Muscle of back (tissue), 3 donors: ENCODE measurements at regions not wholly inside any gene's neighbourhood (a gene's known extent, or its start where the extent isn't known, plus 50 kb on each side); places are given as distances from the start of the nearest gene placed in this dataset.
"Not testable (repeated sequence)": the region's sequence is repeated elsewhere in the genome, so short reads cannot be mapped to it uniquely, and the experiment has no call there.

Experiments
- DNase-seq, 3 donors: peaks; one replicate each; pipeline versions ENCODE4 v3.0.0 to v3.0.0-alpha.2; 2013

GRCh38 chr1:2949966-2950925, 71.0 kb upstream of the ACTRT2 start:
- DNase-seq, result no peak

- no peak for DNase-seq
Measured at GRCh38 chr1:2950926-2951305, 70.4 kb upstream of the ACTRT2 start.

GRCh38 chr1:2951856-2952255, 69.4 kb upstream of the ACTRT2 start:
- no peak for DNase-seq

- peak in 2 of 3 donors; percentile 10 to 41 for DNase-seq
Measured at GRCh38 chr1:2952371-2952770, 68.9 kb upstream of the ACTRT2 start.

- DNase-seq, result no peak
Measured at GRCh38 chr1:2952992-2953391, 68.3 kb upstream of the ACTRT2 start.

GRCh38 chr1:2953688-2954285, 67.5 kb upstream of the ACTRT2 start:
- DNase-seq, result no peak

GRCh38 chr1:2955652-2956051, 65.6 kb upstream of the ACTRT2 start:
- DNase-seq, result no peak

GRCh38 chr1:2956576-2956975, 64.7 kb upstream of the ACTRT2 start:
- no peak for DNase-seq

GRCh38 chr1:2957329-2957728, 63.9 kb upstream of the ACTRT2 start:
- DNase-seq, result no peak

- not testable (repeated sequence) for DNase-seq
Measured at GRCh38 chr1:2959881-2960280, 61.4 kb upstream of the ACTRT2 start.

GRCh38 chr1:2961081-2961480, 60.2 kb upstream of the ACTRT2 start:
- DNase-seq, result no peak

GRCh38 chr1:2961661-2962060, 59.6 kb upstream of the ACTRT2 start:
- DNase-seq, result no peak

- DNase-seq, result no peak
Measured at GRCh38 chr1:2962061-2962460, 59.2 kb upstream of the ACTRT2 start.

GRCh38 chr1:2962541-2962940, 58.7 kb upstream of the ACTRT2 start:
- no peak for DNase-seq

GRCh38 chr1:2962946-2963345, 58.3 kb upstream of the ACTRT2 start:
- no peak for DNase-seq

GRCh38 chr1:2965676-2966075, 55.6 kb upstream of the ACTRT2 start:
- DNase-seq, result no peak

- DNase-seq, result peak in 1 of 3 donors; percentile 25
Measured at GRCh38 chr1:2966449-2967328, 54.6 kb upstream of the ACTRT2 start.

- no peak for DNase-seq
Measured at GRCh38 chr1:2967329-2967725, 53.9 kb upstream of the ACTRT2 start.

- no peak for DNase-seq
Measured at GRCh38 chr1:2967881-2968280, 53.4 kb upstream of the ACTRT2 start.

GRCh38 chr1:2968471-2968881, 52.8 kb upstream of the ACTRT2 start:
- no peak for DNase-seq

GRCh38 chr1:2969011-2969844, 52.0 kb upstream of the ACTRT2 start:
- no peak for DNase-seq
